ENCODE measurements at regions not wholly inside any gene's neighbourhood (a gene's known extent, or its start where the extent isn't known, plus 50 kb on each side); places are given as distances from the start of the nearest gene placed in this dataset.

DNA sequence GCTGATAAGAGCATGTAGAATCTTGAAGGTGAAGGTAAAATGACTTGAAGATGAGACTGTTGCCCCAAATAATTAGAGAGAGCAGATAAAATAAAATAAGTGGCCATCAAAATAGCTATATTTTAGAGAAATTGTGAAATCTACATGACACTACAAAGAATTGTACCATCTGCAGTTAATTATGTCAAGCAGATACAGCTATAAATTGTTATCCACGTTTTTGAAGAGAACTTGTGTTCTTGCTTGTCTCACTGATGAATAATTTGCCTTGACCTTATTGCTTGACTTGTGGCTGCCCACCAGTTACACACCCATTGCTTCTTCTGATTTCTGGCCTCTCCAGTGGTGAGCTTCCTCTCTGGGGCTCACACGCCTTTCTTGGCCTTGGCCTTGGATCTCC lies 75.8 kb upstream of the TNIP3 start:
- TF ChIP-seq GABPA (IDR thresholded peaks at IDR 0.05 in 1 of 2, conservative IDR thresholded peaks at IDR 0.05 in 1 of 2) (no peak), EGR1 (IDR thresholded peaks at IDR 0.05; ENCODE audit: low read depth in 2 of 2) (no peak), JUND (IDR thresholded peaks at IDR 0.05) (no peak), HNF4A (conservative IDR thresholded peaks at IDR 0.05) (no peak), RAD21 (IDR thresholded peaks at IDR 0.05) (no peak), TAF1 (conservative IDR thresholded peaks at IDR 0.05) (no peak)
- TF ChIP-seq, protein P1, sequence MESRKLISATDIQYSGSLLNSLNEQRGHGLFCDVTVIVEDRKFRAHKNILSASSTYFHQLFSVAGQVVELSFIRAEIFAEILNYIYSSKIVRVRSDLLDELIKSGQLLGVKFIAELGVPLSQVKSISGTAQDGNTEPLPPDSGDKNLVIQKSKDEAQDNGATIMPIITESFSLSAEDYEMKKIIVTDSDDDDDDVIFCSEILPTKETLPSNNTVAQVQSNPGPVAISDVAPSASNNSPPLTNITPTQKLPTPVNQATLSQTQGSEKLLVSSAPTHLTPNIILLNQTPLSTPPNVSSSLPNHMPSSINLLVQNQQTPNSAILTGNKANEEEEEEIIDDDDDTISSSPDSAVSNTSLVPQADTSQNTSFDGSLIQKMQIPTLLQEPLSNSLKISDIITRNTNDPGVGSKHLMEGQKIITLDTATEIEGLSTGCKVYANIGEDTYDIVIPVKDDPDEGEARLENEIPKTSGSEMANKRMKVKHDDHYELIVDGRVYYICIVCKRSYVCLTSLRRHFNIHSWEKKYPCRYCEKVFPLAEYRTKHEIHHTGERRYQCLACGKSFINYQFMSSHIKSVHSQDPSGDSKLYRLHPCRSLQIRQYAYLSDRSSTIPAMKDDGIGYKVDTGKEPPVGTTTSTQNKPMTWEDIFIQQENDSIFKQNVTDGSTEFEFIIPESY (IDR thresholded peaks at IDR 0.05), result no peak
- TF ChIP-seq, protein P2, sequence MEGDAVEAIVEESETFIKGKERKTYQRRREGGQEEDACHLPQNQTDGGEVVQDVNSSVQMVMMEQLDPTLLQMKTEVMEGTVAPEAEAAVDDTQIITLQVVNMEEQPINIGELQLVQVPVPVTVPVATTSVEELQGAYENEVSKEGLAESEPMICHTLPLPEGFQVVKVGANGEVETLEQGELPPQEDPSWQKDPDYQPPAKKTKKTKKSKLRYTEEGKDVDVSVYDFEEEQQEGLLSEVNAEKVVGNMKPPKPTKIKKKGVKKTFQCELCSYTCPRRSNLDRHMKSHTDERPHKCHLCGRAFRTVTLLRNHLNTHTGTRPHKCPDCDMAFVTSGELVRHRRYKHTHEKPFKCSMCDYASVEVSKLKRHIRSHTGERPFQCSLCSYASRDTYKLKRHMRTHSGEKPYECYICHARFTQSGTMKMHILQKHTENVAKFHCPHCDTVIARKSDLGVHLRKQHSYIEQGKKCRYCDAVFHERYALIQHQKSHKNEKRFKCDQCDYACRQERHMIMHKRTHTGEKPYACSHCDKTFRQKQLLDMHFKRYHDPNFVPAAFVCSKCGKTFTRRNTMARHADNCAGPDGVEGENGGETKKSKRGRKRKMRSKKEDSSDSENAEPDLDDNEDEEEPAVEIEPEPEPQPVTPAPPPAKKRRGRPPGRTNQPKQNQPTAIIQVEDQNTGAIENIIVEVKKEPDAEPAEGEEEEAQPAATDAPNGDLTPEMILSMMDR (IDR thresholded peaks at IDR 0.05; ENCODE audit: low read depth, low read length, missing input control), result no peak
- TF ChIP-seq, protein P3, sequence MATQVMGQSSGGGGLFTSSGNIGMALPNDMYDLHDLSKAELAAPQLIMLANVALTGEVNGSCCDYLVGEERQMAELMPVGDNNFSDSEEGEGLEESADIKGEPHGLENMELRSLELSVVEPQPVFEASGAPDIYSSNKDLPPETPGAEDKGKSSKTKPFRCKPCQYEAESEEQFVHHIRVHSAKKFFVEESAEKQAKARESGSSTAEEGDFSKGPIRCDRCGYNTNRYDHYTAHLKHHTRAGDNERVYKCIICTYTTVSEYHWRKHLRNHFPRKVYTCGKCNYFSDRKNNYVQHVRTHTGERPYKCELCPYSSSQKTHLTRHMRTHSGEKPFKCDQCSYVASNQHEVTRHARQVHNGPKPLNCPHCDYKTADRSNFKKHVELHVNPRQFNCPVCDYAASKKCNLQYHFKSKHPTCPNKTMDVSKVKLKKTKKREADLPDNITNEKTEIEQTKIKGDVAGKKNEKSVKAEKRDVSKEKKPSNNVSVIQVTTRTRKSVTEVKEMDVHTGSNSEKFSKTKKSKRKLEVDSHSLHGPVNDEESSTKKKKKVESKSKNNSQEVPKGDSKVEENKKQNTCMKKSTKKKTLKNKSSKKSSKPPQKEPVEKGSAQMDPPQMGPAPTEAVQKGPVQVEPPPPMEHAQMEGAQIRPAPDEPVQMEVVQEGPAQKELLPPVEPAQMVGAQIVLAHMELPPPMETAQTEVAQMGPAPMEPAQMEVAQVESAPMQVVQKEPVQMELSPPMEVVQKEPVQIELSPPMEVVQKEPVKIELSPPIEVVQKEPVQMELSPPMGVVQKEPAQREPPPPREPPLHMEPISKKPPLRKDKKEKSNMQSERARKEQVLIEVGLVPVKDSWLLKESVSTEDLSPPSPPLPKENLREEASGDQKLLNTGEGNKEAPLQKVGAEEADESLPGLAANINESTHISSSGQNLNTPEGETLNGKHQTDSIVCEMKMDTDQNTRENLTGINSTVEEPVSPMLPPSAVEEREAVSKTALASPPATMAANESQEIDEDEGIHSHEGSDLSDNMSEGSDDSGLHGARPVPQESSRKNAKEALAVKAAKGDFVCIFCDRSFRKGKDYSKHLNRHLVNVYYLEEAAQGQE (IDR thresholded peaks at IDR 0.05), result no peak
- no peaks in the 10 kb centered on the region for H3K36me3 ChIP-seq (ENCODE audit: control insufficient read depth in 4 of 4, insufficient read depth in 3 of 4, low read depth in 1 of 4, low read length in 3 of 4)
- no peak overlapping the region for H3K4me3 ChIP-seq (ENCODE audit: low read depth in 1 of 3, low read length in 3 of 3)
- no peaks in the 10 kb centered on the region for H3K9me3 ChIP-seq (ENCODE audit: control insufficient read depth in 4 of 4, low read length in 3 of 4)
- 76% methylated on average over 2 of the region's 2 CpGs for WGBS
- DNase-seq (ENCODE audit: low spot score), result no peak
- H3K9ac ChIP-seq (ENCODE audit: low read depth in 1 of 2, low read length in 2 of 2), result no peak overlapping the region
- no peaks in the 10 kb centered on the region for H3K27me3 ChIP-seq (ENCODE audit: control insufficient read depth in 4 of 4, insufficient read depth in 4 of 4, low read length in 3 of 4)
- no peaks in the 10 kb centered on the region for H3K4me1 ChIP-seq (ENCODE audit: control insufficient read depth in 4 of 4, insufficient read depth in 4 of 4, low read length in 3 of 4)
- no peak overlapping the region for H3K27ac ChIP-seq (ENCODE audit: low read depth in 1 of 2, low read length in 2 of 2)

DNA sequence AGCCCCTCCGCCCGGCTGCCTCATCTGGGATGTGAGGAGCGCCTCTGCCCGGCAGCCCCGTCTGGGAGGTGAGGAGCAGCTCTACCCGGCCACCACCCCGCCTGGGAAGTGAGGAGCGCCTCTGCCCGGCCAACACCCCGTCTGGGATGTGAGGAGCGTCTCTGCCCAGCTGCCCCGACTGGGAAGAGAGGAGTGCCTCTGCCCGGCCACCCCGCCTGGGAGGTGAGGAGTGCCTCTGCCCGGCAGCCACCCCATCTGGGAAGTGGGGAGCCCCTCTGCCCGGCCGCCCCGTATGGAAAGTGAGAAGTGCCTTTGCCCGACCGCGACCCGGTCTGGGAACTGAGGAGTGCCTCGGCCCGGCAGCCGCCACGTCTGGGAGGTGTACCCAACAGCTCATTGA lies 74.3 kb upstream of the TNIP3 start:
- WGBS, result 95% methylated on average over 26 of the region's 26 CpGs
- Histone ChIP-seq H3K9me3 (ENCODE audit: control insufficient read depth in 4 of 4, low read length in 3 of 4) (no peaks in the 10 kb centered on the region), H3K27ac (ENCODE audit: low read depth in 1 of 2, low read length in 2 of 2) (no peak overlapping the region), H3K4me3 (ENCODE audit: low read depth in 1 of 3, low read length in 3 of 3) (no peak overlapping the region), H3K4me1 (ENCODE audit: control insufficient read depth in 4 of 4, insufficient read depth in 4 of 4, low read length in 3 of 4) (no peaks in the 10 kb centered on the region), H3K36me3 (ENCODE audit: control insufficient read depth in 4 of 4, insufficient read depth in 3 of 4, low read depth in 1 of 4, low read length in 3 of 4) (no peaks in the 10 kb centered on the region), H3K9ac (ENCODE audit: low read depth in 1 of 2, low read length in 2 of 2) (no peak overlapping the region), H3K27me3 (ENCODE audit: control insufficient read depth in 4 of 4, insufficient read depth in 4 of 4, low read length in 3 of 4) (peaks cover 0 to 3% (median 0%) of the 10 kb centered on the region in 4 donors)
- no peak for TF ChIP-seq TAF1 (conservative IDR thresholded peaks at IDR 0.05)
- TF ChIP-seq, protein P2 (IDR thresholded peaks at IDR 0.05; ENCODE audit: low read depth, low read length, missing input control), result no peak
- TF ChIP-seq EGR1 (IDR thresholded peaks at IDR 0.05; ENCODE audit: low read depth in 2 of 2), result no peak
- no peak for TF ChIP-seq JUND (IDR thresholded peaks at IDR 0.05)
- TF ChIP-seq GABPA (IDR thresholded peaks at IDR 0.05 in 1 of 2, conservative IDR thresholded peaks at IDR 0.05 in 1 of 2), result no peak
- TF ChIP-seq, protein P4, sequence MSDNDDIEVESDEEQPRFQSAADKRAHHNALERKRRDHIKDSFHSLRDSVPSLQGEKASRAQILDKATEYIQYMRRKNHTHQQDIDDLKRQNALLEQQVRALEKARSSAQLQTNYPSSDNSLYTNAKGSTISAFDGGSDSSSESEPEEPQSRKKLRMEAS (IDR thresholded peaks at IDR 0.05), result no peak
- no peak for TF ChIP-seq YY1 (IDR thresholded peaks at IDR 0.05)
- TF ChIP-seq FOXA2 (IDR thresholded peaks at IDR 0.05), result no peak
- TF ChIP-seq, protein P1 (IDR thresholded peaks at IDR 0.05), result no peak
- no peak for DNase-seq (ENCODE audit: low spot score)
